Mucosa of descending colon (tissue), 3 donors: ENCODE measurements at regions not wholly inside any gene's neighbourhood (a gene's known extent, or its start where the extent isn't known, plus 50 kb on each side); places are given as distances from the start of the nearest gene placed in this dataset.

Experiments
- ATAC-seq: fragments of 200-7000 bp; cut with Tn5 transposase; one replicate; pipeline ENCODE4 v1.9.1; 2020; ENCODE audit warnings: mild to moderate bottlenecking, moderate library complexity
- DNase-seq, 3 donors: peaks; one replicate each; pipeline ENCODE4 v3.0.0-alpha.2; 2020
- H3K36me3 ChIP-seq: fragments of 200-600 bp; one replicate; pipeline ENCODE4 v1.8.0; 2021; ENCODE audit warnings: low read depth, mild to moderate bottlenecking
- H3K4me1 ChIP-seq: fragments of 200-600 bp; one replicate; pipeline ENCODE4 v1.8.0; 2021; ENCODE audit warnings: low read depth, mild to moderate bottlenecking
- H3K4me3 ChIP-seq: fragments of 200-600 bp; one replicate; pipeline ENCODE4 v1.8.0; 2021; ENCODE audit warnings: mild to moderate bottlenecking
- H3K9me3 ChIP-seq: fragments of 200-600 bp; one replicate; pipeline ENCODE4 v1.8.0; 2021; ENCODE audit warnings: mild to moderate bottlenecking
- CTCF ChIP-seq: fragments of 200-600 bp; IDR thresholded peaks from one replicate; pipeline ENCODE4 v1.8.0; 2022; ENCODE audit warnings: antibody characterized with exemption, mild to moderate bottlenecking
- intact Hi-C, 2 donors: fragments of 100-400 bp; cut with DNase I in 1 of 2; cut with micrococcal nuclease in 1 of 2; formaldehyde crosslinking; loops; one replicate each; pipeline versions ENCODE4 v1.11.0 to v1.11.1; 2022; cut with DNase I, micrococcal nuclease
- donor health status: DM: no; HTN: no; CAD: no; lungs with moderate emphysema.
- donor health status: DM: no; HTN: no; CAD: no.
- donor health status: DM: no; HTN: yes; CAD: no.

DNA sequence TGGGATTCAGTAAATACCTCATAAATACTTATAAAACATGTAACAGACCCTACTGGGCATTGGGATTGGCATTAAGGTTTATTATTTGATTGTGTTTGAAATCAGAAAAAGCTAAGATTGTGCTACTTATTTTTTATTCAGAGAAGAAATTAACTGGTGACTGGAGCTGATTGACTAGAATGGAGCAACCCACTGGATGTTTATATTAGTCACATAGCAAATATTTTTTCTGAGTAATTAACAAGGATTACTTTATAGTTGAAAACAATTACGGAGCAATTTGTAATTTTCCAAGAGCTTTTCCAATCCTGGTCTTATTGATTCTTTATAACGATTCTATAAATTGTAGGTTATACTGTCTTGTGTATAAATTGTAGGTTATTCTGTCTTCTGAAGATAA lies 208.7 kb downstream of the HLX start:
- DNase-seq (no peak), ATAC-seq (no peak)
- no peak for TF ChIP-seq CTCF

GRCh38 chr1:221089273-221089672 lies 210.0 kb downstream of the HLX start:
- intact Hi-C loops = no loop called here
- H3K4me3 ChIP-seq = no peak overlapping the region
- no peak for DNase-seq
- no peaks in the 10 kb centered on the region for H3K36me3 ChIP-seq
- H3K9me3 ChIP-seq = no peaks in the 10 kb centered on the region
- TF ChIP-seq CTCF = no peak
- ATAC-seq = no peak
- no peaks in the 10 kb centered on the region for H3K4me1 ChIP-seq

More for the DNA sequence above, 208.7 kb downstream of the HLX start:
- intact Hi-C loops = no loop called here
- H3K4me1 ChIP-seq = no peaks in the 10 kb centered on the region
- no peaks in the 10 kb centered on the region for H3K9me3 ChIP-seq
- H3K4me3 ChIP-seq = no peak overlapping the region
- H3K36me3 ChIP-seq = no peaks in the 10 kb centered on the region

DNA sequence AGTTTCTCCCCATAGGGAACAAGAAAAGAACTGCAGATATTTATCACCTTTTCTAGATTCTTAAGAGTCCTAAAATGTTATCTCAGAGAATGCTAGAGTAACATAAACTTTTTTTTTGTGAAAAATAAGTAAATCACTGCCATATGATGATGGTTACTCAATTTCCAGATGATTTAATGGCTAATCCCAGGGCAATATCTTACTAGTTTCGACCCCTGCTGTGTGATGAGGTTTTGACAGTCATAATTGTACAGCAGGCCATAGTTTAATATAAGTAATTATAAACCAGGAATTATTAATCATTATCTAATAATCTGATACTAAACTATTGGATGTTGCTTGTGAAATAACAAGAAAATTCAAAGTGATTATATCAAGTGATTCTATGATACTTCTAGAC lies 210.6 kb downstream of the HLX start:
- no peak for ATAC-seq
- Histone ChIP-seq H3K36me3 (no peaks in the 10 kb centered on the region), H3K9me3 (no peaks in the 10 kb centered on the region), H3K4me1 (no peaks in the 10 kb centered on the region), H3K4me3 (no peak overlapping the region)
- no peak for DNase-seq
- intact Hi-C loops = no loop called here
- no peak for TF ChIP-seq CTCF

GRCh38 chr1:221093903-221094791 lies 214.9 kb downstream of the HLX start:
- DNase-seq = no peak
- Histone ChIP-seq H3K4me1 (no peaks in the 10 kb centered on the region), H3K4me3 (no peak overlapping the region), H3K9me3 (no peaks in the 10 kb centered on the region), H3K36me3 (no peaks in the 10 kb centered on the region)
- intact Hi-C loops = no loop called here
- ATAC-seq = no peak
- TF ChIP-seq CTCF = no peak

GRCh38 chr1:221097479-221098281 lies 218.4 kb downstream of the HLX start:
- H3K36me3 ChIP-seq = no peaks in the 10 kb centered on the region
- H3K4me1 ChIP-seq = no peaks in the 10 kb centered on the region
- no peaks in the 10 kb centered on the region for H3K9me3 ChIP-seq
- TF ChIP-seq CTCF = no peak
- H3K4me3 ChIP-seq = no peak overlapping the region
- ATAC-seq = peak; percentile 56
- intact Hi-C loops = no loop called here
- DNase-seq = peak in 1 of 3 donors; percentile 9
